BLaER1 treated with 17β-estradiol and CSF1 and Interleukin-3, amounts not matched to agents 10 nM and 100 nM (cell line): ENCODE measurements at regions not wholly inside any gene's neighbourhood (a gene's known extent, or its start where the extent isn't known, plus 50 kb on each side); places are given as distances from the start of the nearest gene placed in this dataset.
A peak's percentile ranks its signal among the peaks of the same experiment; 100 is the strongest.

Experiments
- H3K27ac ChIP-seq, 11 experiments: shearing (Covaris generic); formaldehyde crosslinking; 2 replicates each; pipeline ENCODE4 v1.8.1; 2022
- H3K27me3 ChIP-seq, 11 experiments: shearing (Covaris generic); formaldehyde crosslinking; 2 replicates each; pipeline ENCODE4 v1.8.1; 2022
- H3K36me3 ChIP-seq, 11 experiments: shearing (Covaris generic); formaldehyde crosslinking; 2 replicates each; pipeline ENCODE4 v1.8.1; 2022
- H3K4me1 ChIP-seq, 10 experiments: shearing (Covaris generic); formaldehyde crosslinking; 2 replicates each; pipeline ENCODE4 v1.8.1; 2022
- H3K4me2 ChIP-seq, 11 experiments: shearing (Covaris generic); formaldehyde crosslinking; 2 replicates each; pipeline ENCODE4 v1.8.1; 2022
- H3K4me3 ChIP-seq, 10 experiments: shearing (Covaris generic); formaldehyde crosslinking; 2 replicates each; pipeline ENCODE4 v1.8.1; 2022
- H3K9ac ChIP-seq, 11 experiments: shearing (Covaris generic); formaldehyde crosslinking; 2 replicates each; pipeline ENCODE4 v1.8.1; 2022
- H3K9me3 ChIP-seq, 11 experiments: shearing (Covaris generic); formaldehyde crosslinking; replicated peaks in 1 of 11; 2 replicates each; pipeline ENCODE4 v1.8.1; 2022
- H4K20me1 ChIP-seq, 11 experiments: shearing (Covaris generic); formaldehyde crosslinking; 2 replicates each; pipeline ENCODE4 v1.8.1; 2022
- Cebpa-rat ChIP-seq, 11 experiments: shearing (Covaris generic); IDR thresholded peaks; 2 replicates each; pipeline ENCODE4 v1.8.1; 2022

- peaks cover 0 to 28% (median 14%) of the 10 kb centered on the region in 10 experiments; a peak in 11 of 20 replicates for H3K4me1 ChIP-seq
- H3K4me3 ChIP-seq = no peak overlapping the region
- peak overlapping the region in 6 of 11 experiments; percentile 11 to 70 (median 20); a peak in 9 of 22 replicates for H3K4me2 ChIP-seq
- no peaks in the 10 kb centered on the region for H3K27me3 ChIP-seq
- no peak overlapping the region for H3K9ac ChIP-seq
- peak overlapping the region in 10 of 11 experiments; percentile 6 to 80 (median 60); a peak in 16 of 22 replicates for H3K27ac ChIP-seq
- no peaks in the 10 kb centered on the region for H3K36me3 ChIP-seq
- H4K20me1 ChIP-seq = no peaks in the 10 kb centered on the region
- H3K9me3 ChIP-seq = peaks cover 0 to 14% (median 0%) of the 10 kb centered on the region in 11 experiments; a peak in 4 of 22 replicates
- peak in 4 of 11 experiments; percentile 30 to 53 (median 42); a peak in 5 of 22 replicates for TF ChIP-seq Cebpa-rat (IDR thresholded peaks at IDR 0.05)
These were observed 1956.2 kb upstream of the AGA start for GRCh38 chr4:179398414-179398813.

- Histone ChIP-seq H3K27me3 (no peaks in the 10 kb centered on the region), H3K4me3 (no peak overlapping the region), H3K9me3 (peaks cover 0 to 14% (median 0%) of the 10 kb centered on the region in 11 experiments; a peak in 4 of 22 replicates), H3K27ac (peak overlapping the region in 9 of 11 experiments; percentile 29 to 80 (median 58); a peak in 16 of 22 replicates), H3K36me3 (no peaks in the 10 kb centered on the region), H3K4me1 (peaks cover 0 to 28% (median 14%) of the 10 kb centered on the region in 10 experiments; a peak in 11 of 20 replicates), H3K4me2 (peak overlapping the region in 6 of 11 experiments; percentile 11 to 70 (median 20); a peak in 11 of 22 replicates), H4K20me1 (no peaks in the 10 kb centered on the region), H3K9ac (no peak overlapping the region)
- TF ChIP-seq Cebpa-rat (IDR thresholded peaks at IDR 0.05) = no peak
These were observed 1957.0 kb upstream of the AGA start for GRCh38 chr4:179399054-179399782.

- no peak overlapping the region for H3K4me3 ChIP-seq
- H3K27ac ChIP-seq = no peak overlapping the region
- H3K4me2 ChIP-seq = peak overlapping the region in 1 of 11 experiments; percentile 9; a peak in 1 of 22 replicates
- H3K36me3 ChIP-seq = no peaks in the 10 kb centered on the region
- peaks cover 0 to 17% (median 0%) of the 10 kb centered on the region in 10 experiments; a peak in 2 of 20 replicates for H3K4me1 ChIP-seq
- no peak overlapping the region for H3K9ac ChIP-seq
- no peaks in the 10 kb centered on the region for H3K9me3 ChIP-seq
- H3K27me3 ChIP-seq = no peaks in the 10 kb centered on the region
- H4K20me1 ChIP-seq = no peaks in the 10 kb centered on the region
- no peak for TF ChIP-seq Cebpa-rat (IDR thresholded peaks at IDR 0.05)
These were observed 1973.0 kb upstream of the AGA start for GRCh38 chr4:179415037-179415846.

GRCh38 chr4:179415847-179416223 is 1973.6 kb upstream of the AGA start:
- no peak for TF ChIP-seq Cebpa-rat (IDR thresholded peaks at IDR 0.05)
- no peaks in the 10 kb centered on the region for H3K27me3 ChIP-seq
- peak overlapping the region in 1 of 11 experiments; percentile 9; a peak in 1 of 22 replicates for H3K4me2 ChIP-seq

GRCh38 chr4:179417357-179417756 is 1975.1 kb upstream of the AGA start:
- no peak overlapping the region; a peak in 1 of 22 replicates for H3K4me2 ChIP-seq
- no peak for TF ChIP-seq Cebpa-rat (IDR thresholded peaks at IDR 0.05)

More at GRCh38 chr4:179415847-179416223, 1973.6 kb upstream of the AGA start:
- H3K4me1 ChIP-seq = peaks cover 0 to 17% (median 0%) of the 10 kb centered on the region in 10 experiments; a peak in 2 of 20 replicates
- no peak overlapping the region for H3K4me3 ChIP-seq
- no peak overlapping the region for H3K9ac ChIP-seq
- no peak overlapping the region for H3K27ac ChIP-seq
- no peaks in the 10 kb centered on the region for H4K20me1 ChIP-seq
- no peaks in the 10 kb centered on the region for H3K36me3 ChIP-seq
- H3K9me3 ChIP-seq = no peaks in the 10 kb centered on the region

GRCh38 chr4:179437962-179438361 is 1995.7 kb upstream of the AGA start:
- Histone ChIP-seq H3K27ac (no peak overlapping the region), H3K27me3 (no peaks in the 10 kb centered on the region), H3K36me3 (no peaks in the 10 kb centered on the region), H3K9ac (no peak overlapping the region), H4K20me1 (no peaks in the 10 kb centered on the region), H3K4me3 (no peak overlapping the region), H3K4me1 (no peaks in the 10 kb centered on the region), H3K4me2 (no peak overlapping the region), H3K9me3 (no peaks in the 10 kb centered on the region)
- no peak for TF ChIP-seq Cebpa-rat (IDR thresholded peaks at IDR 0.05)

More at GRCh38 chr4:179417357-179417756, 1975.1 kb upstream of the AGA start:
- Histone ChIP-seq H3K27ac (no peak overlapping the region), H3K4me1 (peaks cover 0 to 17% (median 0%) of the 10 kb centered on the region in 10 experiments; a peak in 2 of 20 replicates), H3K9ac (no peak overlapping the region), H3K27me3 (no peaks in the 10 kb centered on the region), H3K9me3 (no peaks in the 10 kb centered on the region), H3K4me3 (no peak overlapping the region), H4K20me1 (no peaks in the 10 kb centered on the region), H3K36me3 (no peaks in the 10 kb centered on the region)

- no peaks in the 10 kb centered on the region for H3K27me3 ChIP-seq
- H3K4me2 ChIP-seq = no peak overlapping the region
- H3K4me1 ChIP-seq = no peaks in the 10 kb centered on the region
- H4K20me1 ChIP-seq = no peaks in the 10 kb centered on the region
- no peaks in the 10 kb centered on the region for H3K36me3 ChIP-seq
- TF ChIP-seq Cebpa-rat (IDR thresholded peaks at IDR 0.05) = no peak
- H3K9me3 ChIP-seq = no peaks in the 10 kb centered on the region
- no peak overlapping the region for H3K4me3 ChIP-seq
- no peak overlapping the region for H3K27ac ChIP-seq
- no peak overlapping the region for H3K9ac ChIP-seq
These were observed 1999.4 kb upstream of the AGA start for GRCh38 chr4:179441596-179441995.

- peaks cover 0 to 2% (median 0%) of the 10 kb centered on the region in 11 experiments; a peak in 1 of 22 replicates for H3K9me3 ChIP-seq
- H3K27me3 ChIP-seq = no peaks in the 10 kb centered on the region
- no peaks in the 10 kb centered on the region for H3K4me1 ChIP-seq
- H3K27ac ChIP-seq = no peak overlapping the region
- no peaks in the 10 kb centered on the region for H4K20me1 ChIP-seq
- no peaks in the 10 kb centered on the region for H3K36me3 ChIP-seq
- no peak for TF ChIP-seq Cebpa-rat (IDR thresholded peaks at IDR 0.05)
- H3K4me2 ChIP-seq = no peak overlapping the region
- no peak overlapping the region for H3K9ac ChIP-seq
- H3K4me3 ChIP-seq = no peak overlapping the region
These were observed 2005.1 kb upstream of the AGA start for GRCh38 chr4:179447308-179447707.
